GM18907 (cell line): ENCODE measurements at regions not wholly inside any gene's neighbourhood (a gene's known extent, or its start where the extent isn't known, plus 50 kb on each side); places are given as distances from the start of the nearest gene placed in this dataset.
"Not testable (repeated sequence)": the region's sequence is repeated elsewhere in the genome, so short reads cannot be mapped to it uniquely, and the experiment has no call there.

Experiments
- ATAC-seq: cut with Tn5 transposase; IDR thresholded peaks from one replicate; pipeline ENCODE4 v1.9.1; 2021; ENCODE audit warnings: mild to moderate bottlenecking, moderate library complexity; ENCODE audit not compliant: unreplicated experiment

DNA sequence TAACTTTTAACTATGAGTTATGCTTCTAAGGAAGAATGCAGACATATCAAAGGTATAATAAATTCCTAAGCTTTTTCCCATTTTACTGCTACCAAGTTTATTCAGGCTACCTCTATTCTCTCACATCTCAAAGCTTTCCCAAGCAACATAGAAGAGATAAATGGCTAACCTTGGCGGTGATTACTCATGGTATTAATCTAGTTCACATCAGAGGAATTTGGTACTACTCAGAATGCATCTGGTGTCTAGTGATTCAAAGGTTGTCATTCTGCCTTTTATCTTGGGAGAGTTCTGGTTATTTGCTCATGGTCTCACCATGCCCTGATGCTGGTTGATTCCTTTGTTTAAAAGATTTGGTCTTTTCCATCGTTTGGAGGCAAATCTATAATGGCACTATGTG, 182.7 kb downstream of the TAF11L14 start:
- no peak for ATAC-seq

DNA sequence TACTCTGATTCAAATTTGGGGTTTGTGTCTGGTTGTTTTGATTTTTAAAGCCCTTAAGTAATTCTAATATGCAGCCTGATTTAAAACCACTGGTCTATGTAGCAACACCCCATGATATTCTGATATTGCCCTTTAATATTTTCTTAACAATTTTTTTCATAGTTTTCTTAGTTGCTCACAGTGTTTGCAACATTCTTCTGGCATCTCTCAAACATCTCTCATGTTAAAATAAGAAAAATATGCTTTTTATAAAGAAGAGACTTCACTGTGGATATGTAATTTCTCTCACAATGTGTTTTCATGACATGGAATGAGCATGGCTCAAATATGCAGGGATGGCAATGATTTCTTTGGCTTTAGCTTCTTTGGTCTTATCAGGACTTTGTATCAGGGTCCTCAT, 183.7 kb downstream of the TAF11L14 start:
- no peak for ATAC-seq

- ATAC-seq = no peak
These were observed 185.5 kb downstream of the TAF11L14 start for GRCh38 chr5:17819783-17820182.

DNA sequence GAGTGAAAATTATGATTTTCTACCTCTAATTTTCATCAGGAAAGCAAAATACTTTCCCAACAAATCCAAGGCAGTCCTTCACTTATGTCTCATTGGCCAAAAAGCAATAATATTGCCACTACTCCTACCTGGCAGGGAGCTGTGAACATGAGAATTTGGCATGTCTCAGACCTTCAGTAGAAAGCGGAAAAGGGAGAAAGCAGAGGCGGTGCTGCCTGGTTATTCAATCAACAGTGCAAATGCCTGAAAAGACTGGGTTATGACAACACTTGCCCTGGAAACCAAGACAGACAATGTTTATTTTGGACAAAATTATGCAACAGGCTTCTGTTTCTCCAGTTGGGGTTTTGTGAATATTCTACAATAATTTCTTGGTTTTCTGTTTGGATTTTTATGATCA, 194.4 kb downstream of the TAF11L14 start:
- ATAC-seq = no peak

DNA sequence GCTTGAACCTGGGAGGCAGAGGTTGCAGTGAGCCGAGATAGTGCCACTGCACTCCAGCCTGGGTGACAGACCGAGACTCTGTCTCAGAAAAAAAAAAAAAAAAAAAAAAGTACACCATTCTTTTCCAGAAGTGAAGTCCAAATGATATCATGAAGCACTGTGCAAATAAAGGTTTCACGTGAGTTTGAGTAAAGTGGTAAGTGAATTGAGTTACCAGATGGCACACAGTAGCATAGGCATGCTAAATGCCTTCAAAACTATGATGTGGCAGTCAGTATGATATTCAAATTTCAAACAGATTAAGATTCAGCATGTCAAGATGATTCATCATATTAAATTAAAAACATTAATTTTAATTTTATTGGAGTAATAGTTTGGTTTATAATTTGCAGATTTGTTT, 195.2 kb downstream of the TAF11L14 start:
- no peak for ATAC-seq

GRCh38 chr5:17831279-17831678, 197.0 kb downstream of the TAF11L14 start:
- no peak for ATAC-seq

DNA sequence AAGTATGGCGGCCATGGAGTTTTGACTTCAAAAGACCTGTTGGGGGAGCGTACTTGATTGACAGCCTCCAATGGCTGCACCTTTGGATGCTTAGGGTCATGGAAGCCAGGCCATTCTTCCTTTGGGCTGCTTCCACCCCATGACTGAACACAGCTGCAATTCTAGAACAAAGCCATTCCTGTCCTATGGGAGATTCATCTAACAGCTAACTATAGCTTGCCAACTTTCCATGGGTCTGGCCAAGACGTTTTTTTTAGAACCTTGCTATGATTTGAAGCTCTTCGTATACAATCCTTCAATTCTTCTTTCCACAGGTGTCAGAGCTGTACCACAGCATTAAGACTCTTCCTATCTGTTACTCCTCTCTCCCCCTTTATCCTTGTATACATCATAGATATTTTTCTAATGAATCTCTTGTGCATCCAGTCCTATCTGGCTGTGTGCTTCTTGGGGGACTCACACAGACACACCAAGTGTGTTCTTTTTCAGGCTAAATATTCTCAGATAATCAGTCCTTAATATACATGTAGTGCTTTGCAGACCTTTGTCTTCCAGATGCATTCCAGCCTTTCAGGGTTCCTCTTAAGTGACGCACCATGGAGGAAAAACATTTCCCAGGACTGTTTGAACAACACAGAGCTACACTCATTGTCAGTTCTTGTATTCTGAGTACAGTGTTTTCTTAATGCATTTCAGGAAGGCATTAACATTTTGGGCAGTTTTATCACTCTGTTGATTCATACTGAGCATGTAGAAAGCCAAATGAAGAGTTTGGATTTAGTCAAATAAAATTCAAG, 198.9 kb downstream of the TAF11L14 start:
- ATAC-seq = no peak

GRCh38 chr5:17837757-17838156, 203.5 kb downstream of the TAF11L14 start:
- no peak for ATAC-seq

GRCh38 chr5:17838469-17838868, 204.2 kb downstream of the TAF11L14 start:
- ATAC-seq = no peak

GRCh38 chr5:17839848-17840247, 205.6 kb downstream of the TAF11L14 start:
- no peak for ATAC-seq

- no peak for ATAC-seq
These were observed 212.2 kb downstream of the TAF11L14 start for GRCh38 chr5:17846496-17846895.

DNA sequence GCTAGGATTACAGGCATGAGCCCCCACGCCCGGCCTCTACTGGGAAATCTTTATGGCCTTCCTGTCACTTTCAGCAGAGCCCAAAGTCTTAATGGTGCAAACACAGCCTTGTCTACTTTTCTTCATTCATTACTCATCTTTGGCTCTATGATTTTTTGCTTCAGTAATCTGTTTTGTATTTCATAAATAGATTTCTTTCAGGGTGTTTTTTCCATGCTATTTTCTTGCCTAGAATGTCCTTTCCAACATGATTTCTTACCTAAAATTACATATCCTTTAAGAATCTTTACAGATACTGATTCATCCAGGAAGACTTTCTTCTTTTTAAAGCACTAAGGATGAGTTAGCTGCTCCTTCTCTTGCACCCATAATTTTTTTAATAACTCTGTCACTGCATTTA, 213.0 kb downstream of the TAF11L14 start:
- no peak for ATAC-seq

- ATAC-seq = no peak
These were observed 217.9 kb downstream of the TAF11L14 start for GRCh38 chr5:17852111-17852510.

DNA sequence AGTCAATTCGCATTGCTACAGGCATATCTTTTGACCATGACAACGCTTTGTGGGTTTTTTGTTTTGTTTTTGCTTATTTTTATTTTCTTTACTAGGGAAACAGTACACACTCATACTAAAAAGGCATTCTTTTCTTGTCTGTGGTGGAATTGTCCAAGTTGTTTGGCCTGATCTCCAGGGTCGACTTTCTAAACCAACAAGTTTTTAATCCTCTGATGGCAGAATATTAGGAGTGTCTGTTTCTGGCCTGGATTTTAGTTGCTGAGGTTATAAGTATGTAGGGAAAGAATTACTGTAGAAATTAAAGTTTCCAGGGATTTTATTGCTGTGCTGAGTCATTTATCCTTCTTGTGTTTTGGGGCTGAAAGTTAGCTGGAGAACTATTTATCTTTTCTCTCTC, 218.5 kb downstream of the TAF11L14 start:
- no peak for ATAC-seq

- ATAC-seq = no peak
These were observed 220.6 kb downstream of the TAF11L14 start for GRCh38 chr5:17854901-17855300.

- no peak for ATAC-seq
These were observed 226.5 kb downstream of the TAF11L14 start for GRCh38 chr5:17860660-17861315.

- not testable (repeated sequence) for ATAC-seq
These were observed 230.6 kb downstream of the TAF11L14 start for GRCh38 chr5:17864903-17865302.

GRCh38 chr5:17865966-17866365, 231.7 kb downstream of the TAF11L14 start:
- ATAC-seq = not testable (repeated sequence)

GRCh38 chr5:17872204-17872603, 237.9 kb downstream of the TAF11L14 start:
- ATAC-seq = no peak

DNA sequence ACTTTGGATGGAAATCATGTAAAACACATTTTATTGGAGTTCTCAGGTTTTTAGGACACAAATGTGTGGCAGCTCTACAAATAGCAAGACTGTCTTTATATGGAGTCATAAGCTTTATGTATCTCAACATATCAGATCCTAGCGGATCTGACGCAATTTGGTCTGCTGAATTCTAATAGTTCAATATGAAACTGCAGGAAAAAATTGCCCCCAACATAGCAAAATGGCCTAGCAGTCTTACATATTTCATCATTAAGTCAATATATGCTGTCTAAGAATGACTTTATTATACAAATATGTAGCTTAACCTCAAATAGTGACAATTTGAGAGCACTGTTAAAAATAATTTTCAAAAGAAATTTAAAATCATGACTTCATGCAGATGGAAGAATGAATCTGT, 244.3 kb downstream of the TAF11L14 start:
- ATAC-seq = no peak

- no peak for ATAC-seq
These were observed 245.0 kb downstream of the TAF11L14 start for GRCh38 chr5:17879276-17879675.

DNA sequence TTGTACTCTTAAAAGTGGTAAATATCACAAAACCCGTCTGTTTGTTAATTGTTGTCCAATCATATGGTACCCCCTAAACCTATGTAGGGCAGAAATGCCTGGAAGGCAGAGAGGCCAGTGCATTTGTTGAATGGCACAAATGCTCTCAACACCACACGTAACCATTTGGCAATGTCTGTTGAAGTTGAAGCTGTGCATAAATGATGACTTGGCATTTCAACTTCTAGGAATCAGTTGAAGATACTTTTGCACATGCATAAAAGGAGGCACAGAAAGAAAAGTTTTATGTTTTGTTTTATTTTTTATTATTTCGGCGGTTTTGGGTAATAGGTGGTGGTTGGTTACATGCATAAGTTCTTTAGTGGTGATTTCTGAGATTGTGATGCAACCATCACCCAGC, 246.6 kb downstream of the TAF11L14 start:
- no peak for ATAC-seq
